CD14-positive monocyte (primary cell): ENCODE measurements at regions not wholly inside any gene's neighbourhood (a gene's known extent, or its start where the extent isn't known, plus 50 kb on each side); places are given as distances from the start of the nearest gene placed in this dataset.

ENCODE experiments used
- DNase-seq, 3 donors: peaks; one replicate each; pipeline ENCODE4 v3.0.0-alpha.2; 2011 to 2022
- H2AFZ ChIP-seq: 2 replicates; pipeline ENCODE4 v1.6.0; 2012; ENCODE audit warnings: mild to moderate bottlenecking, low read depth, low read length, inconsistent platforms; ENCODE audit not compliant: insufficient read depth, poor library complexity, severe bottlenecking
- H3K27ac ChIP-seq, 2 donors: 1 replicate in 1 of 2; 2 replicates in 1 of 2; pipeline ENCODE4 v1.5.1; 2012 to 2013; ENCODE audit warnings: low read length in 2 of 2, control low read depth in 1 of 2, inconsistent platforms in 1 of 2, low read depth in 1 of 2, mild to moderate bottlenecking in 1 of 2
- H3K27me3 ChIP-seq, 2 donors: one replicate each; pipeline versions ENCODE4 v1.6.0 to v1.6.1; 2011 to 2013; ENCODE audit warnings: low read length in 2 of 2; ENCODE audit not compliant: control insufficient read depth in 2 of 2, insufficient read depth in 2 of 2
- H3K36me3 ChIP-seq, 2 donors: replicated peaks in 1 of 2; 1 replicate in 1 of 2; 2 replicates in 1 of 2; pipeline versions ENCODE4 v1.5.1 to v1.6.1; 2012 to 2013; ENCODE audit warnings: low read length in 2 of 2, control low read depth in 1 of 2, inconsistent platforms in 1 of 2, mild to moderate bottlenecking in 1 of 2; ENCODE audit not compliant: insufficient read depth in 2 of 2, control insufficient read depth in 1 of 2
- H3K4me1 ChIP-seq, 2 donors: 1 replicate in 1 of 2; 2 replicates in 1 of 2; pipeline versions ENCODE4 v1.5.1 to v1.6.1; 2012 to 2013; ENCODE audit warnings: low read length in 2 of 2, control low read depth in 1 of 2, inconsistent platforms in 1 of 2, mild to moderate bottlenecking in 1 of 2, moderate library complexity in 1 of 2; ENCODE audit not compliant: insufficient read depth in 2 of 2, control insufficient read depth in 1 of 2
- H3K4me2 ChIP-seq: replicated peaks from 2 replicates; pipeline ENCODE3; 2012; ENCODE audit warnings: low read length, moderate library complexity, mild to moderate bottlenecking; ENCODE audit not compliant: poor library complexity, severe bottlenecking; ENCODE audit errors: extremely low read depth
- H3K4me3 ChIP-seq, 3 experiments: fragments of 200-600 bp in 1 of 3; sonication (generic) in 1 of 3; replicated peaks in 1 of 3; 1 replicate in 2 of 3; 2 replicates in 1 of 3; pipeline ENCODE4 v1.5.1; 2011 to 2013; ENCODE audit warnings: low read length in 3 of 3, mild to moderate bottlenecking in 3 of 3, control low read depth in 2 of 3, low read depth in 2 of 3, inconsistent platforms in 1 of 3, moderate library complexity in 1 of 3
- H3K79me2 ChIP-seq: 2 replicates; pipeline ENCODE4 v1.6.0; 2012; ENCODE audit warnings: mild to moderate bottlenecking, control low read depth, inconsistent platforms, low read length, moderate library complexity; ENCODE audit not compliant: insufficient read depth
- H3K9ac ChIP-seq: 2 replicates; pipeline ENCODE4 v1.6.0; 2017; ENCODE audit warnings: low read length, mild to moderate bottlenecking; ENCODE audit not compliant: insufficient read depth, poor library complexity, severe bottlenecking
- H3K9me3 ChIP-seq, 2 donors: replicated peaks in 1 of 2; 1 replicate in 1 of 2; 2 replicates in 1 of 2; pipeline versions ENCODE4 v1.5.1 to v1.6.1; 2012 to 2013; ENCODE audit warnings: low read length in 2 of 2, control low read depth in 1 of 2; ENCODE audit not compliant: control insufficient read depth in 1 of 2, insufficient read depth in 1 of 2
- H4K20me1 ChIP-seq: 2 replicates; pipeline ENCODE4 v1.6.0; 2012; ENCODE audit warnings: mild to moderate bottlenecking, low read length, control low read depth, moderate library complexity; ENCODE audit not compliant: insufficient read depth
- H3K27ac Mint-ChIP-seq, 7 donors: one replicate each; pipeline ENCODE4 v1.8.0; 2020; ENCODE audit warnings: mild to moderate bottlenecking in 7 of 7, mixed read lengths in 7 of 7, moderate library complexity in 6 of 7, inconsistent platforms in 2 of 7
- H3K27me3 Mint-ChIP-seq, 3 donors: one replicate each; pipeline ENCODE4 v1.8.0; 2021 to 2022; ENCODE audit warnings: low read depth in 3 of 3, mild to moderate bottlenecking in 3 of 3, mixed read lengths in 3 of 3, moderate library complexity in 3 of 3, inconsistent platforms in 1 of 3
- H3K36me3 Mint-ChIP-seq, 2 donors: one replicate each; pipeline ENCODE4 v1.8.0; 2020; ENCODE audit warnings: mixed read lengths in 2 of 2, inconsistent platforms in 1 of 2, mild to moderate bottlenecking in 1 of 2
- H3K4me1 Mint-ChIP-seq: one replicate; pipeline ENCODE4 v1.8.0; 2020; ENCODE audit warnings: mild to moderate bottlenecking, mixed read lengths
- H3K4me3 Mint-ChIP-seq, 2 donors: one replicate each; pipeline ENCODE4 v1.8.0; 2020; ENCODE audit warnings: mild to moderate bottlenecking in 2 of 2, mixed read lengths in 2 of 2, moderate library complexity in 1 of 2
- H3K9me3 Mint-ChIP-seq, 7 donors: one replicate each; pipeline ENCODE4 v1.8.0; 2020 to 2022; ENCODE audit warnings: mixed read lengths in 7 of 7, mild to moderate bottlenecking in 6 of 7, moderate library complexity in 6 of 7, inconsistent platforms in 2 of 7
- CTCF ChIP-seq: fragments of 200-600 bp; IDR thresholded peaks from one replicate; pipeline ENCODE4 v1.8.0; 2022; ENCODE audit warnings: antibody characterized with exemption, mild to moderate bottlenecking
- WGBS: methylation state at CpG from one replicate; pipeline ENCODE4 v1.1.5; 2013; ENCODE audit warnings: missing lambda C conversion rate; ENCODE audit not compliant: insufficient coverage; 5-methylcytosine and 5-hydroxymethylcytosine counted together
- intact Hi-C, 2 donors: fragments of 100-400 bp; cut with micrococcal nuclease; formaldehyde crosslinking; loops; one replicate each; pipeline versions ENCODE4 v1.15.0 to v1.15.1; 2023

GRCh38 chr1:36565576-36566501 is 83.1 kb upstream of the CSF3R start:
- H3K9me3 ChIP-seq, result no peaks in the 10 kb centered on the region
- H3K4me2 ChIP-seq, result no peak overlapping the region
- H3K36me3 ChIP-seq, result no peaks in the 10 kb centered on the region
- H3K27me3 Mint-ChIP-seq, result peaks cover 3 to 7% (median 4%) of the 10 kb centered on the region in 3 donors
- H4K20me1 ChIP-seq, result no peaks in the 10 kb centered on the region
- intact Hi-C loops, result no loop called here
- 85% methylated on average over 5 of the region's 7 CpGs for WGBS
- no peak overlapping the region for H3K4me3 Mint-ChIP-seq
- H3K4me1 Mint-ChIP-seq, result no peaks in the 10 kb centered on the region
- H3K27ac ChIP-seq, result no peak overlapping the region
- no peaks in the 10 kb centered on the region for H3K27me3 ChIP-seq
- no peak for TF ChIP-seq CTCF
- H3K79me2 ChIP-seq, result no peaks in the 10 kb centered on the region
- H3K4me3 ChIP-seq, result no peak overlapping the region
- no peak for DNase-seq
- H3K4me1 ChIP-seq, result no peaks in the 10 kb centered on the region
- no peaks in the 10 kb centered on the region for H3K36me3 Mint-ChIP-seq
- H2AFZ ChIP-seq, result no peak overlapping the region
- peaks cover 0 to 1% (median 0%) of the 10 kb centered on the region in 7 donors for H3K9me3 Mint-ChIP-seq
- no peak overlapping the region for H3K27ac Mint-ChIP-seq
- H3K9ac ChIP-seq, result no peak overlapping the region

GRCh38 chr1:36562181-36562685 is 79.5 kb upstream of the CSF3R start:
- no peaks in the 10 kb centered on the region for H3K4me1 Mint-ChIP-seq
- H4K20me1 ChIP-seq, result no peaks in the 10 kb centered on the region
- no peak overlapping the region for H3K4me2 ChIP-seq
- no peak overlapping the region for H3K9ac ChIP-seq
- no peak overlapping the region for H3K27ac ChIP-seq
- no peak for TF ChIP-seq CTCF
- H3K36me3 ChIP-seq, result no peaks in the 10 kb centered on the region
- no peak overlapping the region for H2AFZ ChIP-seq
- no peak overlapping the region for H3K27ac Mint-ChIP-seq
- no peaks in the 10 kb centered on the region for H3K9me3 ChIP-seq
- WGBS, result 88% methylated on average over 3 of the region's 3 CpGs
- peaks cover 0 to 1% (median 0%) of the 10 kb centered on the region in 7 donors for H3K9me3 Mint-ChIP-seq
- no peaks in the 10 kb centered on the region for H3K36me3 Mint-ChIP-seq
- H3K27me3 ChIP-seq, result no peaks in the 10 kb centered on the region
- intact Hi-C loops, result no loop called here
- peaks cover 3 to 6% (median 4%) of the 10 kb centered on the region in 3 donors for H3K27me3 Mint-ChIP-seq
- H3K79me2 ChIP-seq, result no peaks in the 10 kb centered on the region
- H3K4me1 ChIP-seq, result no peaks in the 10 kb centered on the region
- no peak for DNase-seq
- no peak overlapping the region for H3K4me3 Mint-ChIP-seq
- H3K4me3 ChIP-seq, result no peak overlapping the region
